ENCODE measurements at regions not wholly inside any gene's neighbourhood (a gene's known extent, or its start where the extent isn't known, plus 50 kb on each side); places are given as distances from the start of the nearest gene placed in this dataset.
"Not testable (repeated sequence)": the region's sequence is repeated elsewhere in the genome, so short reads cannot be mapped to it uniquely, and the experiment has no call there.

GRCh38 chr2:9708683-9709538, 78.1 kb upstream of the YWHAQ start:
- DNase-seq, result no peak

GRCh38 chr2:9709539-9710285, 78.9 kb upstream of the YWHAQ start:
- DNase-seq, result no peak

GRCh38 chr2:9710311-9710710, 79.5 kb upstream of the YWHAQ start:
- DNase-seq, result no peak

GRCh38 chr2:9712263-9712662, 81.5 kb upstream of the YWHAQ start:
- DNase-seq, result no peak

GRCh38 chr2:9714630-9715214, 83.9 kb upstream of the YWHAQ start:
- DNase-seq, result no peak

- DNase-seq, result no peak
Measured at GRCh38 chr2:9715238-9715637, 84.4 kb upstream of the YWHAQ start.

GRCh38 chr2:9717886-9718451, 87.2 kb upstream of the YWHAQ start:
- DNase-seq, result no peak

GRCh38 chr2:9720352-9721093, 89.7 kb upstream of the YWHAQ start:
- DNase-seq, result no peak

- no peak for DNase-seq
Measured at GRCh38 chr2:9721344-9721743, 90.5 kb upstream of the YWHAQ start.

- no peak for DNase-seq
Measured at GRCh38 chr2:9722451-9722850, 91.7 kb upstream of the YWHAQ start.

- no peak for DNase-seq
Measured at GRCh38 chr2:9724565-9724964, 93.8 kb upstream of the YWHAQ start.

GRCh38 chr2:9725106-9725505, 94.3 kb upstream of the YWHAQ start:
- no peak for DNase-seq

GRCh38 chr2:9726016-9726415, 95.2 kb upstream of the YWHAQ start:
- not testable (repeated sequence) for DNase-seq

GRCh38 chr2:9730523-9730922, 99.7 kb upstream of the YWHAQ start:
- not testable (repeated sequence) for DNase-seq

- no peak for DNase-seq
Measured at GRCh38 chr2:9732824-9733223, 102.0 kb upstream of the YWHAQ start.

GRCh38 chr2:9734308-9734707, 103.5 kb upstream of the YWHAQ start:
- DNase-seq, result no peak

- no peak for DNase-seq
Measured at GRCh38 chr2:9735335-9735734, 104.5 kb upstream of the YWHAQ start.

GRCh38 chr2:9736021-9736420, 105.2 kb upstream of the YWHAQ start:
- DNase-seq, result no peak

GRCh38 chr2:9737053-9737875, 106.0 kb upstream of the TAF1B start:
- DNase-seq, result no peak

- DNase-seq, result no peak
Measured at GRCh38 chr2:9738062-9738461, 105.2 kb upstream of the TAF1B start.

GRCh38 chr2:9738535-9739496, 104.5 kb upstream of the TAF1B start:
- DNase-seq, result no peak
